ENCODE measurements at regions not wholly inside any gene's neighbourhood (a gene's known extent, or its start where the extent isn't known, plus 50 kb on each side); places are given as distances from the start of the nearest gene placed in this dataset.

- Mint-ChIP-seq H3K9me3 (no peaks in the 10 kb centered on the region), H3K36me3 (ENCODE audit: low read depth) (no peaks in the 10 kb centered on the region), H3K27me3 (no peaks in the 10 kb centered on the region), H3K27ac (peak overlapping the region; percentile 65), H3K4me3 (no peak overlapping the region), H3K4me1 (ENCODE audit: low read depth) (peaks cover 66% of the 10 kb centered on the region)
- intact Hi-C loops (cut with micrococcal nuclease) = loop anchor here (5.0 kb wide), 1 partner anchor 34 kb away; no protein-coding TSS in a partner anchor
Observed at GRCh38 chr1:234531151-234531635, 52.2 kb upstream of the TARBP1 start.

- Mint-ChIP-seq H3K9me3 (no peaks in the 10 kb centered on the region), H3K4me1 (ENCODE audit: low read depth) (peaks cover 68% of the 10 kb centered on the region), H3K4me3 (no peak overlapping the region), H3K27ac (peak overlapping the region; percentile 35), H3K27me3 (no peaks in the 10 kb centered on the region), H3K36me3 (ENCODE audit: low read depth) (no peaks in the 10 kb centered on the region)
- intact Hi-C loops (cut with micrococcal nuclease) = loop anchor here (5.0 kb wide), 1 partner anchor 33 kb away; no protein-coding TSS in a partner anchor
Observed at GRCh38 chr1:234530672-234531071, 51.7 kb upstream of the TARBP1 start.

- no peaks in the 10 kb centered on the region for H3K36me3 Mint-ChIP-seq (ENCODE audit: low read depth)
- intact Hi-C loops (cut with micrococcal nuclease) = loop anchor here (5.0 kb wide), 1 partner anchor 33 kb away; no protein-coding TSS in a partner anchor
- H3K27me3 Mint-ChIP-seq = no peaks in the 10 kb centered on the region
- H3K4me3 Mint-ChIP-seq = no peak overlapping the region
- H3K27ac Mint-ChIP-seq = no peak overlapping the region
- H3K9me3 Mint-ChIP-seq = no peaks in the 10 kb centered on the region
- H3K4me1 Mint-ChIP-seq (ENCODE audit: low read depth) = peaks cover 70% of the 10 kb centered on the region
Observed at GRCh38 chr1:234529950-234530237, 50.9 kb upstream of the TARBP1 start.

GRCh38 chr1:234529095-234529949, 50.3 kb upstream of the TARBP1 start:
- H3K27ac Mint-ChIP-seq = peak overlapping the region; percentile 77
- intact Hi-C loops (cut with micrococcal nuclease) = no loop called here
- no peaks in the 10 kb centered on the region for H3K9me3 Mint-ChIP-seq
- no peaks in the 10 kb centered on the region for H3K27me3 Mint-ChIP-seq
- no peak overlapping the region for H3K4me3 Mint-ChIP-seq
- no peaks in the 10 kb centered on the region for H3K36me3 Mint-ChIP-seq (ENCODE audit: low read depth)
- peaks cover 70% of the 10 kb centered on the region for H3K4me1 Mint-ChIP-seq (ENCODE audit: low read depth)
